Activated CD8-positive, alpha-beta T cell treated with anti-CD3 and anti-CD28 coated beads for 36 hours (primary cell): ENCODE measurements at regions not wholly inside any gene's neighbourhood (a gene's known extent, or its start where the extent isn't known, plus 50 kb on each side); places are given as distances from the start of the nearest gene placed in this dataset.

Experiments
- ATAC-seq: fragments of 200-7000 bp; cut with Tn5 transposase; one replicate; pipeline ENCODE4 v1.10.0; 2021; ENCODE audit warnings: mild to moderate bottlenecking, moderate library complexity
- CTCF ChIA-PET: fragments of 350-600 bp; sonication (Branson Sonifier 250); formaldehyde crosslinking; loops from one replicate; lab custom pipeline; 2021; ENCODE audit warnings: antibody characterized with exemption; lab: Charles Lee
- POLR2A ChIA-PET: fragments of 350-600 bp; sonication (Branson Sonifier 250); formaldehyde crosslinking; loops from one replicate; lab custom pipeline; 2021; ENCODE audit warnings: antibody characterized with exemption; lab: Charles Lee
- DNase-seq: peaks from one replicate; pipeline ENCODE4 v3.0.0-alpha.2; 2020
- H3K27ac Mint-ChIP-seq: one replicate; pipeline ENCODE4 v1.8.0; 2021; ENCODE audit warnings: mild to moderate bottlenecking, mixed read lengths
- H3K27me3 Mint-ChIP-seq: one replicate; pipeline ENCODE4 v1.8.0; 2021; ENCODE audit warnings: mixed read lengths
- H3K36me3 Mint-ChIP-seq: one replicate; pipeline ENCODE4 v1.8.0; 2021; ENCODE audit warnings: low read depth, mixed read lengths
- H3K4me1 Mint-ChIP-seq: one replicate; pipeline ENCODE4 v1.8.0; 2021; ENCODE audit warnings: low read depth, mixed read lengths
- H3K4me3 Mint-ChIP-seq: one replicate; pipeline ENCODE4 v1.8.0; 2021; ENCODE audit warnings: mild to moderate bottlenecking, moderate library complexity, mixed read lengths
- H3K9me3 Mint-ChIP-seq: one replicate; pipeline ENCODE4 v1.8.0; 2021; ENCODE audit warnings: mixed read lengths
- intact Hi-C: fragments of 100-400 bp; cut with micrococcal nuclease; formaldehyde crosslinking; loops from one replicate; pipeline ENCODE4 v1.10.0; 2022
- TF ChIP-seq, protein P1 (sequence below): fragments of 200-600 bp; IDR thresholded peaks from one replicate; pipeline ENCODE4 v1.8.0; 2022; ENCODE audit warnings: antibody characterized with exemption, mild to moderate bottlenecking

DNA sequence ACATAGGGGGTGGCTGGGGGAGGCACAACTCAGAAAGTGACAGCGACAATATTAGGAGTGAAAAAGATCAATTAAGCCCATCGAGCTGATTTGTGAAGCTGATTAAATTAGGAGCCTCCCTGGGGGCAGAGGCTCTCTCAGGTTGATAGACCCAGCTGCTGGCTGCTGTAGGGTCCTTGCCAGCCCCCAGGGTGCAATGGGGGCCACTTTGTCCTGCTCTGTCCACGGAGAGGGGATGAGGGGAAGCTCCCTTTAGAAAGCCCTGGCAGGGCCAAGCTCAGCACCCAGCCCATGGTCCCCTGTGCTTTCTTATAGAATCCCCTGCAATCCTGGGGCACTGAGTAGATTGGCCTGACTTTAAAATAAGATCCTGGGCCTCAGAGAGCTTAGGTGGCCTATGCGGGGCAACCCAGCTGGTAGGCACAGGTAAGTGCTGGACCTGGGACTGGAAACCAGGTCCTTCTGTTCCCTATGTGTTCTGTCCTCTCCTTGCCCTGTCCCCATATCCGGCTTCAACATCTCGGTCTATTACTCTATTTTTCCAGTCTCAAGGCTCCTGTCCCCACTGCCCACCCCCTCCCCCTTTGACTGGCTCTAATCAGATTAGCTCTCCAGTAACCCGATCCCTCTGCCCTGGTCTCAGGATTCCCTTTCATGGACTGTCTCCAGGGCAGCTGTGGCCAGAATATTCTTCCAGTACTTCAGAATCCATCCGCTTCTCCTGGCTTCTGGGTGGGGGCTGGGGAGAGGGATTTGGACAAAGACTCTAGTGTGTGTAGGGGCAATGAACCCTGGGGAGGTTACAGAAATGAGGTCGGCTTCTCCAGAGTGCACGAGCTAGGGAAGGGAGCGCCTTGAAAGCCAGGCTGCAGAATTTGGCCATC, 259.6 kb downstream of the RPS24 start:
- Mint-ChIP-seq H3K9me3 (no peaks in the 10 kb centered on the region), H3K27me3 (no peaks in the 10 kb centered on the region), H3K36me3 (no peaks in the 10 kb centered on the region), H3K4me1 (no peaks in the 10 kb centered on the region), H3K4me3 (no peak overlapping the region), H3K27ac (no peak overlapping the region)
- no peak for DNase-seq
- intact Hi-C loops: no loop called here
- TF ChIP-seq, protein P1, sequence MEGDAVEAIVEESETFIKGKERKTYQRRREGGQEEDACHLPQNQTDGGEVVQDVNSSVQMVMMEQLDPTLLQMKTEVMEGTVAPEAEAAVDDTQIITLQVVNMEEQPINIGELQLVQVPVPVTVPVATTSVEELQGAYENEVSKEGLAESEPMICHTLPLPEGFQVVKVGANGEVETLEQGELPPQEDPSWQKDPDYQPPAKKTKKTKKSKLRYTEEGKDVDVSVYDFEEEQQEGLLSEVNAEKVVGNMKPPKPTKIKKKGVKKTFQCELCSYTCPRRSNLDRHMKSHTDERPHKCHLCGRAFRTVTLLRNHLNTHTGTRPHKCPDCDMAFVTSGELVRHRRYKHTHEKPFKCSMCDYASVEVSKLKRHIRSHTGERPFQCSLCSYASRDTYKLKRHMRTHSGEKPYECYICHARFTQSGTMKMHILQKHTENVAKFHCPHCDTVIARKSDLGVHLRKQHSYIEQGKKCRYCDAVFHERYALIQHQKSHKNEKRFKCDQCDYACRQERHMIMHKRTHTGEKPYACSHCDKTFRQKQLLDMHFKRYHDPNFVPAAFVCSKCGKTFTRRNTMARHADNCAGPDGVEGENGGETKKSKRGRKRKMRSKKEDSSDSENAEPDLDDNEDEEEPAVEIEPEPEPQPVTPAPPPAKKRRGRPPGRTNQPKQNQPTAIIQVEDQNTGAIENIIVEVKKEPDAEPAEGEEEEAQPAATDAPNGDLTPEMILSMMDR: no peak
- ATAC-seq: no peak
- ChIA-PET CTCF (interaction anchor here (1.1 kb wide), 1 partner anchor 10 kb away, joined by 5 read pairs; no protein-coding TSS in a partner anchor), POLR2A (no interaction called here)

DNA sequence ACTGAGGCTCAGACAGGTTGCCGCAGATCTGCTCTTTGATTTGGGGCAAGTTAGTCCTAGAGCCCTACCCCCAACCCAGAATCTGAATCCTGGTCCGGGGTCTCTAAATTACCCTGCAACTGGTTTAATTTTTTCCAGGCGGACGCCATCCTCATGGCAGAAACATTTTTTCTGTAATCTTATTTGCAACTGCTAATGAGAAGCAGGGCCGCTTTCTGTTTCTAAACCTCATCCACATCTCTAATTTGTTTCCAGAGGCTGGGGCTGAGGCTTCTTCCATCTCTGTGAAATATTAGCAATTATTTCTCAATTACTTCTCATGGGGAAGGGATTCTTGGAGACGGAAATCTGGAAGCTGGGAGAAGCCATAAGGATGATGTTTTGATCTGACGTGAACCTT, 261.6 kb downstream of the RPS24 start:
- ATAC-seq (no peak), DNase-seq (no peak)
- intact Hi-C loops: no loop called here
- TF ChIP-seq, protein P1: no peak
- ChIA-PET POLR2A (no interaction called here), CTCF (no interaction called here)
- Mint-ChIP-seq H3K36me3 (no peaks in the 10 kb centered on the region), H3K4me1 (no peaks in the 10 kb centered on the region), H3K9me3 (no peaks in the 10 kb centered on the region), H3K4me3 (no peak overlapping the region), H3K27me3 (no peaks in the 10 kb centered on the region), H3K27ac (no peak overlapping the region)

DNA sequence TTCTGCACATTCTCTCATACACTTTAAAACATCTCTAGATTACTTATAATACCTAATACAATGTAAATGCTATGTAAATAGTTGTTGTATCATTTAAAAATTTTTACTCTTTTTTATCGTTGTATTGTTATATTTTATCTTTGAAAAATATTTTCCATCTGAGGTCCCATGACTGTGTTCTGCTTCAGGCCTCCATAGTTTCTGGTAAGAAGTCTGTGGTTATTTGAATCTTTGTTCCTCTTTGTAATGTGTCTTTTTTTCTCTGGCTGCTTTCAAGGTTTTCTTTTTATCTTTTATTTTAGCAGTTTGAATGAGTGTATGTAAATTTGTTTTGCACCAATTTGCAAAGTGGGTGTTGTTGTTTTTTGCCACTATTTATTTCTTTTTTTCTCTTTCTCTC, 263.1 kb downstream of the RPS24 start:
- DNase-seq: no peak
- H3K27me3 Mint-ChIP-seq: no peaks in the 10 kb centered on the region
- TF ChIP-seq, protein P1: no peak
- peaks cover 2% of the 10 kb centered on the region for H3K4me1 Mint-ChIP-seq
- ATAC-seq: no peak
- intact Hi-C loops: no loop called here
- no peak overlapping the region for H3K27ac Mint-ChIP-seq
- ChIA-PET CTCF (no interaction called here), POLR2A (no interaction called here)
- H3K4me3 Mint-ChIP-seq: no peak overlapping the region
- peaks cover 2% of the 10 kb centered on the region for H3K9me3 Mint-ChIP-seq
- no peaks in the 10 kb centered on the region for H3K36me3 Mint-ChIP-seq

DNA sequence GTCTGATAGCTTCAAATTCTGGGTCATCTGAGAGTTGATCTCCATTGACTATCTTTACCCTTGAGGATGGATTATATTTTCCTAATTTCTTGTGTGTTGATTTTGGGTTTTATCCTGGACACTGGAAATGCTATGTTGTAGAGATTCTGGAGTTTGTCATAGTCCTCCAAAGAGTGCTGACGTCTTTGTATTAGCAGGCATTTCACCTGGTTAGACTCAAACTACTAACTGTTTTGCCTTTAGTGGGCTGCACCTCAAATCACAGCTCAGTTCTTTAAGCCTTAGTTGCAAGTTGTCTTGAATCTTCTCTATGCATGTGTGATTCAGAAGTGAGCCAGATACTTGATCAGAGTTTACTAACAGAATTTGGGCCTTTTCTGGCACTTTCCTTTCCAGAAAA, 264.3 kb downstream of the RPS24 start:
- Mint-ChIP-seq H3K36me3 (no peaks in the 10 kb centered on the region), H3K27ac (no peak overlapping the region), H3K4me1 (peaks cover 12% of the 10 kb centered on the region), H3K4me3 (no peak overlapping the region), H3K9me3 (peaks cover 2% of the 10 kb centered on the region), H3K27me3 (no peaks in the 10 kb centered on the region)
- ChIA-PET CTCF (no interaction called here), POLR2A (no interaction called here)
- ATAC-seq: no peak
- DNase-seq: no peak
- intact Hi-C loops: no loop called here
- TF ChIP-seq, protein P1: no peak

DNA sequence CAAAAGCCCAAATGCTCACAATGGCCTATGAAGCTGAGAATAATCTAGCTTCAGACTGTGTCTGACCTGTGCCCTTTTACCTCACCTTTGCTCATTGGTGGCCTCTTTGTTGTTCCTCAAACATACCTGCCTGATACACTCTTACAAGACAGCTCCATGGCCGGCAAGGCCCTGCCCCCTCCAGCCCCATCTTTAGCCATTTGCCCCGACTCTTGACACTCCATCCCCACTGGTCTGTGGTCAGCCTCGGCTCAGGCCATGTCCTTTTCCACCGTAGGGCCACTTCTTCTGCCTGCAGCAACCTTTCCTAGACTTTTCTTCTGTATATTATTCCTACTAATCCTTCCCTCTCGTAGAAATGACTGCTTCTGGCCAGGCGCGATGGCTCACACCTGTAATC, 265.2 kb downstream of the RPS24 start:
- ChIA-PET CTCF (no interaction called here), POLR2A (no interaction called here)
- ATAC-seq (no peak), DNase-seq (no peak)
- TF ChIP-seq, protein P1: no peak
- Mint-ChIP-seq H3K36me3 (no peaks in the 10 kb centered on the region), H3K27ac (no peak overlapping the region), H3K4me3 (no peak overlapping the region), H3K4me1 (peaks cover 16% of the 10 kb centered on the region), H3K27me3 (no peaks in the 10 kb centered on the region), H3K9me3 (peaks cover 2% of the 10 kb centered on the region)
- intact Hi-C loops: no loop called here
